Fibroblast of lung (primary cell): ENCODE measurements at regions not wholly inside any gene's neighbourhood (a gene's known extent, or its start where the extent isn't known, plus 50 kb on each side); places are given as distances from the start of the nearest gene placed in this dataset.

Experiments
- CTCF ChIP-seq, 2 donors: IDR thresholded peaks in 1 of 2; conservative IDR thresholded peaks in 1 of 2; 1 replicate in 1 of 2; 2 replicates in 1 of 2; pipeline ENCODE4 v1.5.1; 2011 to 2012; ENCODE audit warnings: low read length in 2 of 2, control low read depth in 1 of 2, inconsistent platforms in 1 of 2, low read depth in 1 of 2, mild to moderate bottlenecking in 1 of 2
- EZH2 ChIP-seq: IDR thresholded peaks from 2 replicates; pipeline ENCODE4 v1.5.1; 2012; ENCODE audit warnings: low read length, control low read depth, mild to moderate bottlenecking; ENCODE audit errors: missing control alignments

- TF ChIP-seq CTCF (conservative IDR thresholded peaks at IDR 0.05 in 1 of 2, IDR thresholded peaks at IDR 0.05 in 1 of 2; ENCODE audit: low read depth in 1 of 2, low read length in 2 of 2) (no peak), EZH2 (no peak)
Measured at GRCh38 chr15:61327019-61327631, 98.0 kb upstream of the RORA start.
